ENCODE measurements at regions not wholly inside any gene's neighbourhood (a gene's known extent, or its start where the extent isn't known, plus 50 kb on each side); places are given as distances from the start of the nearest gene placed in this dataset.

GRCh38 chr16:85451641-85452363 lies 161.3 kb upstream of the GSE1 start:
- TF ChIP-seq CTCF (IDR thresholded peaks at IDR 0.05; ENCODE audit: low read depth, low read length) = no peak
- DNase-seq (ENCODE audit: low read depth, low spot score) = no peak
- in situ Hi-C loops (cut with HindIII; ENCODE audit: low sequenced_read_pairs) = no loop called here
- no peak overlapping the region for H3K4me3 ChIP-seq (ENCODE audit: low read depth, low read length)

GRCh38 chr16:85452364-85453193 lies 160.5 kb upstream of the GSE1 start:
- H3K4me3 ChIP-seq (ENCODE audit: low read depth, low read length) = no peak overlapping the region
- no peak for TF ChIP-seq CTCF (IDR thresholded peaks at IDR 0.05; ENCODE audit: low read depth, low read length)
- in situ Hi-C loops (cut with HindIII; ENCODE audit: low sequenced_read_pairs) = no loop called here
- no peak for DNase-seq (ENCODE audit: low read depth, low spot score)

GRCh38 chr16:85453194-85453678 lies 159.9 kb upstream of the GSE1 start:
- no peak for TF ChIP-seq CTCF (IDR thresholded peaks at IDR 0.05; ENCODE audit: low read depth, low read length)
- H3K4me3 ChIP-seq (ENCODE audit: low read depth, low read length) = no peak overlapping the region
- no peak for DNase-seq (ENCODE audit: low read depth, low spot score)
- in situ Hi-C loops (cut with HindIII; ENCODE audit: low sequenced_read_pairs) = no loop called here

- no peak for TF ChIP-seq CTCF (IDR thresholded peaks at IDR 0.05; ENCODE audit: low read depth, low read length)
- DNase-seq (ENCODE audit: low read depth, low spot score) = no peak
- no peak overlapping the region for H3K4me3 ChIP-seq (ENCODE audit: low read depth, low read length)
- in situ Hi-C loops (cut with HindIII; ENCODE audit: low sequenced_read_pairs) = no loop called here
These were observed 159.4 kb upstream of the GSE1 start for GRCh38 chr16:85453703-85454102.

GRCh38 chr16:85454171-85454872 lies 158.8 kb upstream of the GSE1 start:
- TF ChIP-seq CTCF (IDR thresholded peaks at IDR 0.05; ENCODE audit: low read depth, low read length) = no peak
- H3K4me3 ChIP-seq (ENCODE audit: low read depth, low read length) = no peak overlapping the region
- DNase-seq (ENCODE audit: low read depth, low spot score) = no peak
- in situ Hi-C loops (cut with HindIII; ENCODE audit: low sequenced_read_pairs) = no loop called here

- in situ Hi-C loops (cut with HindIII; ENCODE audit: low sequenced_read_pairs) = no loop called here
- DNase-seq (ENCODE audit: low read depth, low spot score) = no peak
- H3K4me3 ChIP-seq (ENCODE audit: low read depth, low read length) = no peak overlapping the region
- no peak for TF ChIP-seq CTCF (IDR thresholded peaks at IDR 0.05; ENCODE audit: low read depth, low read length)
These were observed 157.6 kb upstream of the GSE1 start for GRCh38 chr16:85455534-85455933.

Measured in astrocyte of the spinal cord (primary cell).